Right renal pelvis (tissue), 4 donors: ENCODE measurements at regions not wholly inside any gene's neighbourhood (a gene's known extent, or its start where the extent isn't known, plus 50 kb on each side); places are given as distances from the start of the nearest gene placed in this dataset.
A peak's percentile ranks its signal among the peaks of the same experiment; 100 is the strongest.
"Not testable (repeated sequence)": the region's sequence is repeated elsewhere in the genome, so short reads cannot be mapped to it uniquely, and the experiment has no call there.

ENCODE experiments used
- DNase-seq, 4 donors: peaks; one replicate each; pipeline ENCODE4 v3.0.0-alpha.2; 2013; ENCODE audit warnings: low read depth in 4 of 4, low spot score in 3 of 4, missing footprints in 1 of 4

DNA sequence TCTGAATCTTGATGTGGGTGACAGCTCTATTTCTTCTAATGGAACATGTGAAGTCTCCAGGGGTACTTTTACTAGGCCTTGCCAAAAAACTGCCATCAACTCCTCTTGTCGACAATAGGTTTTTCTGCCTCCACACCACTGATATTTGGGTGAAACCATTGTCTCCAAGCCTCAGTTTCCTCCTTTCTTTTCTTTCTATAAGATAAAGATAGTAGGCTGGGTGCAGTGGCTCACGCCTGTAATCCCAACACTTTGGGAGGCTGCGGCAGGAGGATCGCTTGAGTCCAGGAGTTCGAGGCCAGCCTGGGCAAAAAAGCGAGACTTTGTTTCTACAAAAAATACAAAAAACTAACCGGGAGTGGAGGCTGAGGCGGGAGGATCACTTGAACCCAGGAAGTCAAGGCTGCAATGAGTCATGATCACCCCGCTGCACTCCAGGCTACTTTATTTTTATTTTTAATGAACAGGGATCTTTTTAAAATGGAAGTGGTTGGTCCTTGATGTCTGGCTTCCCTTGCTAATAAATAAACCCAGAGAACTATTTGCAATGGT, 159.9 kb upstream of the TNFAIP3 start:
- DNase-seq, result no peak

DNA sequence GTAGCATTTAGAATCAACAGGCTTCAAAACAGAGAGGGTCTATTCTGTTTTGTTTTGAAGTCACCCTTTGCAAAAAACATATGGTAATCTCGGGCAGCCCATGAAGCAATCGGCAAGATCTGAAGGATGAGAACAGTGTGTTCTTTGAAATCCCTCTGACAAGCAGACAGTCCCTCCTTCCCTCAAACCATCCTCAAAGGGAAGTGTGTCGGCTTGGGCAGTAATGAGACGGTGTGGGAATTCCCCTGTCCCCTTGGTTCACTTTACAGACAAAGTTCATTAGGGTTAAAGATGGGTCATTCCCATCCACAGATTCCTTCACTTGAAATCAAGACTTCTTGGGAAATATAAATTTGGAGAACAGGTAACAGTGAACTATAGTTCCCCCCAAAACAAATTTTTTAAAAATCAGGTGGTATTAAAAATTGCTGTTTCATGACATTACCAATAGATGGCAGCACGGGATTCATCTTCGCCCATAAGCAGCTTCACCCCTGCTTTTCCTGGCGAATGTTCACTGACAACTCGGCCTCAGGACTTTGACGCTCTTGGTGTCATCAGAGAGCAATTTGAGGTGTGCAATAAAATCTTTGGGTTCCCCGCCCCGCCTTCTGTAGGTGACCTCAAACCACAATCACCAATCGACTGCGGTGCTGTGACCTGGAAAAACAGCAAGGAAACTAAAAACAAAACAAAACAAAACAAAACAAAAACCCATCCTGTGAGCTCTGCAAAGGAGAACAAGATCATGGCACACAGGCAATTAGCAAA, 159.3 kb upstream of the TNFAIP3 start:
- peak in 3 of 4 donors; percentile 39 to 51 (median 41) for DNase-seq

DNA sequence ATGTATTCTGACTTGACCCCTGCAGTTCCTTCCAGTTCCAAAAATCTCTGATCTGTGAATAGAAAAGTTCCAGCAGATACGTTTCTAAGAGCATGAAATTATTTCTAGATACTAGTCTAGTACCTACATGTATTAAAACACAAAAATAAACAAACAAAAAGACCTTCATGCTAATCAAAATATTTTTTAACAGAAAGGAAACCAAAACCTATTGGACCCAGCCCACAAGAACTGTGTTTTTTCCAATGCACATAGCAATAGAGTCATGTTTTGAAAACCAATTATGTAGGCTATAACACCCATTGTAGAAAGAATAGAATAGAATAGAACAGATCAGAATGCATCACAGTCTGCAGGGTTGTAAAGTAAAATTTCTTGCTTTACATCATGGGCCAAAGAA, 158.6 kb upstream of the TNFAIP3 start:
- no peak for DNase-seq

DNA sequence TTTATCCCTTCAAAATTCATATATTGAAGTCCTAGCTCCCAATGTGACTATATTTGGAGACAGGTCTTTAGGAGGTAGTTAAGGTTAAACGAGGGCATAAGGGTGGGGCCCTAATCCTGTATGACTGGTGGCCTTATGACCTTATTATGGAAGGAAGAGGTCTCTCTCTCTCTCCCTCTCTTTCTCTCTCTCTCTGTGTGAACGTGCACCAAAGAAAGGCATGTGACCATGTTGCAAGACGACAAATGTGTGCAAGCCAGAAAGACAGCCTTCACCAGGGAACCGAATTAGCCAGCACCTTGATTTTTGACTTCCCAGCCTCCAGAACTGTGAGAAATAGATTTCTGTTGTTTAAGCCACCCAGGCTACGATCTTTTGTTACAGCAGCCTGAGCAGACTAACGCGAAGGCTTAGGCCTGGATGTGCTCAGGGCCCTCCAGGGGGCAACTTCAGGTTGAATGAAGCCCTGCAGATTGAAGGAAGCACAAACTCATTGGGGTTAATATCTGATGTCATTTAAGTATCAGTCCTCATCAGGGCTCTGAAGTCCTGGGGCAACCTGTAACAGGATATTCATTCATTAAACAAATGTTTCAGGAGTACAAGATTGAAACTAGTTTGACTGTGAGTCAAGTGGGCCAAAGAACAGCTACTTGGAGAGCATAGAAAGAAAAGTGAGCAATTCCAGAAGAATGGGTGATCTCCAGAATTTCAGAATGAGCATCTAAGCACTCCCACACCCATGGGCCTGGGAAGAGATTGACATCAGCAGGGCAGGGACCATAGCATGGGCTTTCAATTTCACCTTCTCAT, 157.4 kb upstream of the TNFAIP3 start:
- no peak for DNase-seq

DNA sequence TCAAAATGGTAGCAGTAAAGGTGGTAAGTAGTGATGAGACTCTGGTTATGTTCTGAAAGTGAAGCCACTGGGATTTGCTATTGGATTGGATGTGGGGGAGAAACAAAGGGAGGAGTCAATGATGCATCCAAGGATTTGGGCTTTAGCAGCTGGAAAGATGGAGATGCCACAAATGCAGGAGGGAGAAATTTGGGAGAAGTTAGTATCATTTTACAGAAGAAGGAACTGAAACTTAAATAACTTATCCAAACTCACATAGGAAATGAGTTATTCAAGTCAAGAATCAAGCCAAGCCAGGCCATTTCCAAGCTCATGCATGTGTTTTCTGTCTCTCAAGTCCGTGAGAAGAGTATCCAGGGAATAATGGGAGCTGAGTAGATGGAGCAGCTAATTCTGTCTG, 155.1 kb upstream of the TNFAIP3 start:
- DNase-seq, result no peak

DNA sequence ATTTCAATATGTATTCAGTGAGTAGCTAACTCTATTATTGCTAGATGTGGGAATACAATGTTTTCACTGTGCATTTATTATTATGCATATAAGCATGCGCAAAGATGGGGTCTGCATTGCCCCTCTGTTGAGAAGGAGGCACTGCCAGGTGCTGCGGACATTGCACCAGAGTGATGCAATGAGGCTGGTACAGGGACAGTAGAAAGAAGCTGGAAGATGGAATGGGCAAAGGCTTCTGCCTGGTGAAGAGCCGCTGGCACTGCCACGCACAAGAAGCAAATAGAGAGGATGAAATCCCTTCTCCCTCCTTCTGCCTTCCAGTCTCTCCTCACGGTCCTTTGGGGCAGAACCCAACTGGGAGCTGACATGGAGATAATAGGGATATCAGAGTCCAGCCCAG, 154.5 kb upstream of the TNFAIP3 start:
- DNase-seq, result no peak

DNA sequence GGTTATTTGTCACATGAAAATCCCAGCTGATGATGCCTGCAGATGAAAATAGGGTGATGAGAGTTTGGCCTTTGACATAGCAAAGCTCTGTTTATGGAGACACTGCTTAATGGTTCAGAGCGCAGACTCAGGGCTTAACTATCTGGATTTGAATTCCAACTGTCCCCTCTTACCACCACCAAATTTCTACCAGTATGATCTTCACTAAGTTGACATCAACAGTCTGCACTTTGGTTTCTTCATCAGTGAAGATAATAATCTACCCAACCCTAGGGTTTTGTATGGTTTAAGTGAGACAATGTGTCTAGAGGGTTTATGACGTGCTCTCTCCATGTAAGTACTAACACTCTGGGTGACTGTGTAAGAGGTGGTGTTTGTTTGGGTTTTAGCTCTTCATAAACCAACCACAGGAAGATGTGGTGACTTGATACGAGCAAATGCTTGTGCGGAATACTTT, 151.4 kb upstream of the TNFAIP3 start:
- DNase-seq, result no peak

DNA sequence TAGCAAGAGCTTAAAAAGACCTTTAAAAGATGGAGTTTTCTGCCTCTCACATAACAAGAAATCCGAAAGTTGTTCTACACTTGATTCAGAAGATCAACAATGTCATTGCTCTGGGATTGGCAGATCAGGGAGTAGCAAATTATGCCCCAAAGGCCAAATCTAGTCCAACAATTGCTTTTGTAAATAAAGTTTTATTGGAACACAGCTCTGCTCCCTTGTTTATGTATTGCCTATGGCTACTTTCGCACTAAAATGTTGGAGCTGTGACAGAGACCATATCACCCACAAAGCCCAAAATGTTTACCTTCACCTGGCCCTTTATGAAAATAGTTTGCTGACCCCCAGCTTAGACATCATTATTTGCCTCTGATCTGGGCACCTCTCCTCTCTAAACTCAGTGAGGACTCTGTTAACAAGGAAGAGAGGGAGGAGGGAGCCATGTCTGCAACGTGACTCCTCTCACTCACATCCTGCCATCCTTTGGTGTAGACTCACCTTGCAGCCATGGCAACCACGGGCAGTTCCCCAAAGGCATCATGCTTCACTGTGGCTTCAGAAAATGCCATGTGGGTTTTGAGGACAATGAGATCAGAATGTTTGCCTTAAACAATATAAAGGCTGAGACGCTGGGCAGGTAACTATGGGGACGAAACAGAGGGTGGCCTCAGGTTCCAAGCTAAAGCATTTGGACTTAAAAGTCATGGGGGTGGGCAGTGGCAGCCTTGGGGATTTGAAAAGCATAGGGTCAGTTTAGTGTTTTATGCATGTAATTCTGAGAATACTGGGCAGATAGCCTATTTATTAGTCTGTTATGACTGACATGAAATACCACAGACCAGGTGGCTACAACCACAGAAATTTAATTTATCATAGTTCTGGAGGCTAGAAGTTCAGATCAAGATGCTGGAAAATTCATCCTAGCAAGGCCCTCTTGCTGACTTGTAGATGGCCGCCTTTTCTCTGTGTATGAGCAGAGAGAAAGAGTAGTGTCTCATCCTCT, 149.7 kb upstream of the TNFAIP3 start:
- DNase-seq, result no peak

DNA sequence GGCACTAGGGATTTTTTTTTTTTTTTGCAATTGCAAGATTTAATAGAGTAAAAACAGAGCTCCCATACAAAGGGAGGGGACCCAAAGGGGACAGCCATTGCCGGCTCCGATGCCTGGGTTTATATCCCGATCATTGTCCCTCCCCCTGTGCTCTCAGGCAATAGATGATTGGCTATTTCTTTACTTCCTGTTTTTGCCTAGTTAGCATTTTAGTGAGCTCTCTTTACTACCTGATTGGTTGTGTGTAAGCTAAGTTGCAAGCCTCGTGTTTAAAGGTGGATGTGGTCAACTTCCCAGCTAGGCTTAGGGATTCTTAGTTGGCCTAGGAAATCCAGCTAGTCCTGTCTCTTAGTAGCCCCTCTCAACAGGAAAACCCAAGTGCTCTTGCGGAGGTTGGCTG, 148.2 kb upstream of the TNFAIP3 start:
- not testable (repeated sequence) for DNase-seq

DNA sequence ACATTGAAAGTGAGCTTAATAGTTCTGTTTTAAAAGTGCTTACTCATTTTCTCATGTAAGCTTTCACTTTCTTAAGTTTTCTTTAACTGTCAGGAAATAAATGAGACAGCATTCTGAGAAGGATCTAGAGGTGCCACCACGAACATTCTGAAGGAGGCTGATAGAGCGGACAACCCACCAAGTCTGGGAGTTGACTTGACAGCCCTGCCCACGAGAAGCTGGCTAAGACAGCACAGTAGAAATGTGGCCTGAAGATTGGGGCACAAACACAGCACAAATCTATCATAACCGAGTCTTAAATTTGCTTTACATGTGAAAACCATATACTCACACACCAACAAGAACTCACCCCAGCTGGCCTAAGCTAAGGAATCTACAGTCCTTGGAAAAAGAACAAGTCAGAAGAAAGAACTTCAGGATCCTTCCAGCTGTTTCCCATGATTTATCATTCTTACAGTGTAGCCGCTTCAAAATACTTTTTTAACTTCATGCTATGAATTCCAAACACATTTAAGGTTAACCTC, 144.2 kb upstream of the TNFAIP3 start:
- no peak for DNase-seq

DNA sequence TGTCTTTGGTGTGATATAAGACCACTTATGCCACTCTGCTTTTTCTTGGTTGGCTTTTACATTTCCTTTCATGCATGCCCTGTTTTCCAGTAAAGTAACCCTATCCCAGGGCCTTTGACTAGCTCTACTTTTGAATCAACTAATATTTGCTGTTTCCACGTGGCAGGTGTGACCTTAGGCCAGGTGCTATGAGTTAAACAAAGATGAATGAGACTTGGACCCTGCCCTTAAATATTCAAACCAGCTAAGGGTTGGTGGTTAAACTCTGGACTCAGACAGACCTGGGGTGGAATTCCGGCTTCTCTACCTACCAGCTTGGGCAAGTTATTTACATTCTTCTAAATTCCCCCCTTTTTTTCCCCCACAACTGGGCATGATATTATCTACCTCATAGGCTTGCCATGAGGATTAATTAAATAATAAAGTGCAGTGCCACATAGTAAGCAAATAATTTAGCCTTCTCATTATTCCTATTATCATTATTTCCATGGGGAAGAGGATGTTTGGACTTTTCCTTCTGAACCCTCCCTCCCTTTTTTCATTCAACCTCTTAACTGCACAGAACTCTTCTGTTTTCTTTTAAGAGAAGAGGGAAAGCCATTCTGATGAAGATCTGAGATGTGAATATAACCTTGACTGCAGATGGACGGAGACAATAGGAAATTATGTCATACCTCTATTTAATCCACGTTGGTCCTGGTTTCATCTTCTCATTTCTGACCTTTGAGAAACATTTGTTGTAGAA, 143.6 kb upstream of the TNFAIP3 start:
- no peak for DNase-seq

DNA sequence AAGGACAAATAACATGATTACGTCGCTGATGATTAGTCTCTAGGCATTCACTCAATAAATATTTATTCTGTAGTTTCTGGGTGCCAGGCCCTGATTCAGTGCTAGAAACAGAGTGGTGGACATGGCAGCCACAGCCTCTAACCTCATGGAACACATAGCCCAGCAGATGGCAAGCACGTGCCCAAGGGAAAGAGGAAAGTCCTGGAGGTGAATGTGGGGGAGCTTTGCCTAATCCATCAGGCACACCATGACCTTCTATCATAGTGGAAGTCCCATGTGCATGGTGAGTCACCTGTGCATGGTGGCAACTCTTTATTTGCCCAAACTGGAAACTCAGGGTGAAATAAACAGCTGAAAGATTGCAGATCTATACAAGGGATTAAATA, 143.0 kb upstream of the TNFAIP3 start:
- no peak for DNase-seq

DNA sequence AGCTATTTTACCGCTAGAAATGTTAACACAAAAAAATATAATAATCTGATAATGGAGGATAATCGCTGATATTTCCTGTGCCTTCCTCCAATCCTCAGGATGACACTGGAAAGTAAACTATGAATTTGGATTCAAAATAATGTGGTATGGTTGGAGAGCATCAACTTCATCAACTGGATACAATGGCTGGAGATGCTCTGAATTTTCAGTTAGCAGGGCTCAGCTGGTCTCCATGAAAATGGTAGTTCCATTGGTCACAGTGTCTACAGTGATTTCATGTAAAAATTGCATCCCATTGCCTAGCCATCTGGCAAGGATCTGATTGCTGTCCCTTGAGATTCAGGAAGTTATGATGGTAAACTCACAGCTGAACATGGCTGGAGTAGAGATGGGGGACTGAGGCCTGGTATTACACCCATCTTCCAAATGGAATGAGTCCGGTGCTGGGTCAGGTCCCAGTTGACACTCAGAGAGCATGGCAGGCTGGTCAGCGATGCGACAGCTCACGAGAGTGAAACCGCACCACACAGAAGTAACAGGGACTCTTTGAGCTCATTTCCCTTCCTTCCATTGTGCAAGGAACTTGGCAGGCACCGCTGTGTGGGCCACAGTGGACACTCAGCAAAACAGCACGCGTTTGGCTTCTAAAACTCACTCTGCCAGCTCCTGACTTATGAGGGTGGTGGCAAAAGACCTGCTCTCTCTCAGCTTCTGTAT, 142.4 kb upstream of the TNFAIP3 start:
- DNase-seq, result no peak

DNA sequence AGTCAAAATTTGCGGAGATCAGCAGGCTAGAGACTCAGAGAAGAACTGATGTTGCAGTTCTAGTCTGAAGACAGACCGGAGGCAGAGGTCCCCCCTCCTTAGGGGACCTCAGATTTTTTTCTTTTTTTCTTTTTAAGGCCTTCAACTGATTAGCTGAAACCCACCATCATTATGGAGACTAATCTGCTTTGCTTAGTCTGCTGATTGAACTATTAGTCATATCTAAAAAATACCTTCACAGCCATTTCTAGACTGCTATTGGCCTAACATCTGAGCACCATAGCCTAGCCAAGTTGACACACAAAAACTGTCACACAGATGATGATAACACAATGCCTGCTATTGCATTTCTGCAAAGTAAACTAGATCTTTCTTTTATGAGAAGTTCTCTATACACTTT, 141.1 kb upstream of the TNFAIP3 start:
- DNase-seq, result no peak

DNA sequence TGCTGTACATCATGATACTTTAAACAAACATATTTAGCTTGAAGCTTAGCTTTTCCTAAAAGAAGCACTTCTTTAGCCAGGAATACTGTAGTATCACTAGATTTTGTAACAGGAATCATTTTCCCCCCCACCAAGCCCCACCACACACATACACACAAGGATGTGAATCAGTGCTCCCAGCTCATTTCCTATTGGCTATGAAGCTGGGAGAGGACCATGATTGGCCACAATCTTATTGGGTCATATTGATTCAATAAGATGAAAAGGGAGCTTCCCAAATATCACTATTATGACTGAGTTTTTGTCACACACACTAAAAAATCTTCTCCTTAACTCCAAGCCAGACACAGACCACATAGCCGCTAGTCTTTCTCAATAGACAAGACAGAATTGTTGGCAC, 140.5 kb upstream of the TNFAIP3 start:
- no peak for DNase-seq

DNA sequence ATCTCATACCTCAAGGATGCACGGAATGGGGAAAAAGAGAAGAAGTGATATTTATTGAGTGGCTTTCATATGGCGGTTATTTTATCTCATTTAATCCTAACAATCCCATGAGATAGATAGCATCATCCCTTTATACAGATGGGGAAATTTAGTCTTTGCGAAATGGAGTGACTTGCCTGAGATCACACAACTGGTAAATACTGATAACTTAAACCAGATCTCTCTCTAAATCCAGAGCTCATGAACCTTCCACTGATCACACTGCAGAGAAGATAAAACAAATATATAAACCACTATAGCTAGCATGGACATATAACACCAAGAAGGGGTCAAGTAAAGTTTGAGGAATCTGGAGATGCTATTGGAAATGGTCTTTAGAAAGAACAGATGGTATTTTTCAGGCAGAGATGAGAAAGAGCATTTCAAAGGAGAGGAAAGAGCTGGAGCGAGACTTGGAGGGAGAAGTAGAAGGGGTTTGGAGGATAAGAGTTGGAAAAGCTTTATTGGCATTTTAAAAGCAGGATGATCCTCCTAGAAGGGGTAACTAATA, 139.8 kb upstream of the TNFAIP3 start:
- DNase-seq, result no peak

DNA sequence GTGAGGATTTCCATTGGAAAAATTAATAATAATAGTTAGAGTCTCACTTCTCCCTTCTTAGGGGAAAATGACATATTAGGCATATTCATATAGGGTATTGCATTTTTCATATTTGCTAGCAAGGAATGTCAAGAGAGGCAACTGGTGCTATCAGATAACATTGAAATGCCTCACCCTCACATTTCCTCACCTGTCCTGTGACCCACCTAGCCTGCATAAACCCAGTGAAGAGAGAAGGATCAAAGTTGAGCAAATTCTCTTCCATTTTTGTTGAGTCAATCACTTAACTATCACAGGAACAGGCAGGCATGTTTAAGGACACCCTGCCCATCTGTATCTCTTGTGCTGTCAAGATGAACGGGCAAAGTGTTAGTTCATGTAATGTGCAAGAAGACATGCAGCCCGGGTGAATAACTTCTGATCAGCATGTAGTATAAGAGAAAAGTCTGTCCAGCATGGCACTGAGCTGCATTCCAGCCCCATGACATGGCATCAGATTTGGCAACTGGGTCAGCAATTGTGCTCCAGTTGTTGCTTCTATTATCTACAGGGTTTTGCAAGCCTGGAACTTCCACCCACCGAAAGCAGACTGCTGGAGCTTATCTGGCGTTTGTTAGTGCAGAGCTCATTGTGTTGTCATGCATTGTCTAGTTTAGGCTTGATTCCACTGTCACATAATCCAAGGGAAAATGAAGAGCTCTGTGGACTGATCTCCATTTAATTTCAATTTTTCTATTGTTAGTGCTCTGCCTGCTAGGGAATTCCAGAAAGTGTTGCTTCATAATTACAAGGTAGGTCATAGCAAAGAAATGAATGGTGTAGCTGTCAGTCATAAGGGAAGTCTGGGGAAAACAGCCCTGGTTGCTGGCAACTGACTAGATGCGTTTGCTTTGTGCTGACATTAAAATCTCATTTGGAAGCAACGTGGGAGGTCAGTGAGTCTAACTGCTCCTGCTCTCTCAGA, 138.4 kb upstream of the TNFAIP3 start:
- DNase-seq, result no peak
